ENCODE measurements at regions not wholly inside any gene's neighbourhood (a gene's known extent, or its start where the extent isn't known, plus 50 kb on each side); places are given as distances from the start of the nearest gene placed in this dataset.

DNA sequence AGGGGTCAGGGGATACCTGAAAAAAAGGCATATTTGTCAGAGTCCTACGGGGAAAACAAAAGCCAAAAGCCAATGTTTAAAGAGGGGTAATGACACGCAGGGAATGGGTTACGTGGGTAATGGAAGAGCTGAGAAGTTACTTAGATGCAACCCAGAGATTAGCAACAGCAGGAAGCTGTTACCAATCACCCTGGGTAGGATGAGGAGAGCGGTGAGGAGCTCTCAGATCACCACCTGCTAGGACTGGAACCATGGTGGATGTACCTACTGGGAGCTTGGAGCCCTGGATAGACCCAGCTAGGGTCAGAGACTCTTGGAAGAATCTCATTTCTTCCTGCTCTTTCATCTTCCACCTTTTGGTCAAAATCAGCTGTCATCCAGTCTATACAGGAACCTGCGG, 51.2 kb upstream of the RNF24 start:
- TF ChIP-seq, protein P1, sequence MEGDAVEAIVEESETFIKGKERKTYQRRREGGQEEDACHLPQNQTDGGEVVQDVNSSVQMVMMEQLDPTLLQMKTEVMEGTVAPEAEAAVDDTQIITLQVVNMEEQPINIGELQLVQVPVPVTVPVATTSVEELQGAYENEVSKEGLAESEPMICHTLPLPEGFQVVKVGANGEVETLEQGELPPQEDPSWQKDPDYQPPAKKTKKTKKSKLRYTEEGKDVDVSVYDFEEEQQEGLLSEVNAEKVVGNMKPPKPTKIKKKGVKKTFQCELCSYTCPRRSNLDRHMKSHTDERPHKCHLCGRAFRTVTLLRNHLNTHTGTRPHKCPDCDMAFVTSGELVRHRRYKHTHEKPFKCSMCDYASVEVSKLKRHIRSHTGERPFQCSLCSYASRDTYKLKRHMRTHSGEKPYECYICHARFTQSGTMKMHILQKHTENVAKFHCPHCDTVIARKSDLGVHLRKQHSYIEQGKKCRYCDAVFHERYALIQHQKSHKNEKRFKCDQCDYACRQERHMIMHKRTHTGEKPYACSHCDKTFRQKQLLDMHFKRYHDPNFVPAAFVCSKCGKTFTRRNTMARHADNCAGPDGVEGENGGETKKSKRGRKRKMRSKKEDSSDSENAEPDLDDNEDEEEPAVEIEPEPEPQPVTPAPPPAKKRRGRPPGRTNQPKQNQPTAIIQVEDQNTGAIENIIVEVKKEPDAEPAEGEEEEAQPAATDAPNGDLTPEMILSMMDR (IDR thresholded peaks at IDR 0.05), result no peak
- TF ChIP-seq POLR2A (IDR thresholded peaks at IDR 0.05) (no peak), EP300 (IDR thresholded peaks at IDR 0.05) (no peak)
